GM18519 (cell line): ENCODE measurements at regions not wholly inside any gene's neighbourhood (a gene's known extent, or its start where the extent isn't known, plus 50 kb on each side); places are given as distances from the start of the nearest gene placed in this dataset.
A peak's percentile ranks its signal among the peaks of the same experiment; 100 is the strongest.

Source experiments
- ATAC-seq: cut with Tn5 transposase; IDR thresholded peaks from one replicate; pipeline ENCODE4 v1.9.1; 2021; ENCODE audit warnings: mild to moderate bottlenecking, moderate library complexity; ENCODE audit not compliant: unreplicated experiment, low FRiP score

GRCh38 chr15:45743426-45744235 lies 108.8 kb downstream of the SQOR start:
- ATAC-seq: no peak

GRCh38 chr15:45744236-45744589 lies 109.4 kb downstream of the SQOR start:
- ATAC-seq: no peak

- no peak for ATAC-seq
These were observed 112.6 kb downstream of the SQOR start for GRCh38 chr15:45747426-45747825.

- no peak for ATAC-seq
These were observed 116.8 kb downstream of the SQOR start for GRCh38 chr15:45751629-45752028.

- no peak for ATAC-seq
These were observed 125.1 kb downstream of the SQOR start for GRCh38 chr15:45759936-45760335.

GRCh38 chr15:45762726-45763125 lies 127.9 kb downstream of the SQOR start:
- no peak for ATAC-seq

GRCh38 chr15:45763170-45763869 lies 128.5 kb downstream of the SQOR start:
- ATAC-seq: no peak

GRCh38 chr15:45773149-45773548 lies 138.3 kb downstream of the SQOR start:
- ATAC-seq: no peak

GRCh38 chr15:45776772-45777171 lies 141.9 kb downstream of the SQOR start:
- no peak for ATAC-seq

- no peak for ATAC-seq
These were observed 143.0 kb downstream of the SQOR start for GRCh38 chr15:45777781-45778180.

GRCh38 chr15:45780352-45780751 lies 145.5 kb downstream of the SQOR start:
- no peak for ATAC-seq

GRCh38 chr15:45784656-45785055 lies 149.8 kb downstream of the SQOR start:
- ATAC-seq: no peak

GRCh38 chr15:45785897-45786296 lies 151.1 kb downstream of the SQOR start:
- no peak for ATAC-seq

- ATAC-seq: peak; percentile 74
These were observed 155.6 kb downstream of the SQOR start for GRCh38 chr15:45790325-45790943.

- ATAC-seq: no peak
These were observed 159.5 kb downstream of the SQOR start for GRCh38 chr15:45794304-45794703.

GRCh38 chr15:45794712-45795439 lies 160.0 kb downstream of the SQOR start:
- no peak for ATAC-seq

GRCh38 chr15:45795440-45796069 lies 160.7 kb downstream of the SQOR start:
- ATAC-seq: no peak

GRCh38 chr15:45796433-45796832 lies 161.6 kb downstream of the SQOR start:
- no peak for ATAC-seq

- ATAC-seq: peak; percentile 70
These were observed 164.7 kb downstream of the SQOR start for GRCh38 chr15:45799508-45799907.

- no peak for ATAC-seq
These were observed 166.7 kb downstream of the SQOR start for GRCh38 chr15:45801543-45801942.
